Mammary epithelial cell (primary cell): ENCODE measurements at regions not wholly inside any gene's neighbourhood (a gene's known extent, or its start where the extent isn't known, plus 50 kb on each side); places are given as distances from the start of the nearest gene placed in this dataset.
"Not testable (repeated sequence)": the region's sequence is repeated elsewhere in the genome, so short reads cannot be mapped to it uniquely, and the experiment has no call there.

Source experiments
- CTCF ChIP-seq, 2 donors: IDR thresholded peaks in 1 of 2; conservative IDR thresholded peaks in 1 of 2; 2 replicates each; pipeline ENCODE4 v1.5.1; 2011 to 2012; ENCODE audit warnings: inconsistent platforms in 2 of 2, low read length in 2 of 2, mild to moderate bottlenecking in 2 of 2, control low read depth in 1 of 2, low read depth in 1 of 2; ENCODE audit not compliant: insufficient read depth in 1 of 2; ENCODE audit errors: extremely low read depth in 1 of 2
- EZH2 ChIP-seq: IDR thresholded peaks from 2 replicates; pipeline ENCODE4 v1.6.1; 2012; ENCODE audit warnings: low read length, inconsistent platforms, borderline replicate concordance

GRCh38 chr6:63010962-63011361, 200.3 kb upstream of the FKBP1C start:
- TF ChIP-seq CTCF (conservative IDR thresholded peaks at IDR 0.05 in 1 of 2, IDR thresholded peaks at IDR 0.05 in 1 of 2; ENCODE audit: extremely low read depth in 1 of 2, insufficient read depth in 1 of 2, low read depth in 1 of 2, low read length in 2 of 2); EZH2: not testable (repeated sequence)
